Neural progenitor cell (in vitro differentiated cells): ENCODE measurements at regions not wholly inside any gene's neighbourhood (a gene's known extent, or its start where the extent isn't known, plus 50 kb on each side); places are given as distances from the start of the nearest gene placed in this dataset.

Source experiments
- DNase-seq: peaks from one replicate; pipeline ENCODE4 v3.0.0-alpha.2; 2016; ENCODE audit warnings: low spot score
- H2AFZ ChIP-seq: fragments of 200-600 bp; sonication (generic); replicated peaks from 2 replicates; pipeline ENCODE4 v1.6.1; 2016; ENCODE audit warnings: antibody characterized with exemption
- H3F3A ChIP-seq: fragments of 200-600 bp; sonication (generic); 2 replicates; pipeline ENCODE4 v1.6.1; 2016; ENCODE audit warnings: antibody characterized with exemption, low read depth
- H3K27ac ChIP-seq: fragments of 200-600 bp; sonication (generic); 2 replicates; pipeline ENCODE4 v1.5.1; 2016; ENCODE audit warnings: mild to moderate bottlenecking
- H3K27me3 ChIP-seq: fragments of 200-600 bp; sonication (generic); 2 replicates; pipeline ENCODE4 v1.6.1; 2016; ENCODE audit warnings: mild to moderate bottlenecking, moderate library complexity
- H3K36me3 ChIP-seq: fragments of 200-600 bp; sonication (generic); 2 replicates; pipeline ENCODE4 v1.5.1; 2016
- H3K4me1 ChIP-seq: fragments of 200-600 bp; sonication (generic); 2 replicates; pipeline ENCODE4 v1.6.1; 2016; ENCODE audit warnings: mixed run types
- H3K4me2 ChIP-seq: fragments of 200-600 bp; sonication (generic); 2 replicates; pipeline ENCODE4 v1.6.1; 2016
- H3K4me3 ChIP-seq: fragments of 200-600 bp; sonication (generic); 2 replicates; pipeline ENCODE4 v1.5.1; 2016
- H3K79me2 ChIP-seq: fragments of 200-600 bp; sonication (generic); 2 replicates; pipeline ENCODE4 v1.6.1; 2016; ENCODE audit warnings: low read depth
- H3K9ac ChIP-seq: fragments of 200-600 bp; sonication (generic); 2 replicates; pipeline ENCODE4 v1.6.1; 2016
- H3K9me3 ChIP-seq: fragments of 200-600 bp; sonication (generic); 2 replicates; pipeline ENCODE4 v1.5.1; 2016; ENCODE audit warnings: low read depth
- H4K20me1 ChIP-seq: fragments of 200-600 bp; sonication (generic); 2 replicates; pipeline ENCODE4 v1.6.1; 2016; ENCODE audit warnings: low read depth
- H3K27ac Mint-ChIP-seq: 3 replicates; pipeline ENCODE4 v1.8.0; 2021; ENCODE audit warnings: mixed read lengths
- H3K27me3 Mint-ChIP-seq: 2 replicates; pipeline ENCODE4 v1.8.0; 2022; ENCODE audit warnings: low read depth, mild to moderate bottlenecking, inconsistent platforms, moderate library complexity, mixed read lengths; ENCODE audit not compliant: insufficient read depth
- H3K36me3 Mint-ChIP-seq: 3 replicates; pipeline ENCODE4 v1.8.0; 2021; ENCODE audit warnings: mixed read lengths
- H3K4me1 Mint-ChIP-seq: 3 replicates; pipeline ENCODE4 v1.8.0; 2021; ENCODE audit warnings: mixed read lengths
- H3K4me3 Mint-ChIP-seq: 3 replicates; pipeline ENCODE4 v1.8.0; 2021; ENCODE audit warnings: mild to moderate bottlenecking, moderate library complexity, mixed read lengths
- H3K9me3 Mint-ChIP-seq: 3 replicates; pipeline ENCODE4 v1.8.0; 2020; ENCODE audit warnings: mixed read lengths
- CTCF ChIP-seq: fragments of 200-600 bp; sonication (generic); IDR thresholded peaks from 2 replicates; pipeline ENCODE4 v1.5.1; 2017; ENCODE audit warnings: antibody characterized with exemption, mild to moderate bottlenecking
- EZH2 ChIP-seq: fragments of 200-600 bp; sonication (generic); IDR thresholded peaks from 2 replicates; pipeline ENCODE4 v1.6.1; 2017; ENCODE audit warnings: antibody characterized with exemption, mild to moderate bottlenecking, moderate library complexity
- EZH2phosphoT487 ChIP-seq: fragments of 200-600 bp; sonication (generic); IDR thresholded peaks from 2 replicates; pipeline ENCODE4 v1.6.1; 2017; ENCODE audit warnings: antibody characterized with exemption

GRCh38 chr6:113281431-113281830 lies 575.7 kb upstream of the MARCKS start:
- no peaks in the 10 kb centered on the region for H3K9me3 ChIP-seq
- H3K27ac ChIP-seq, result no peak overlapping the region
- peaks cover 5% of the 10 kb centered on the region for H3K36me3 Mint-ChIP-seq
- peaks cover 25% of the 10 kb centered on the region for H3K4me1 Mint-ChIP-seq
- peaks cover 6% of the 10 kb centered on the region for H3K4me1 ChIP-seq
- no peaks in the 10 kb centered on the region for H3K27me3 Mint-ChIP-seq
- H3K9me3 Mint-ChIP-seq, result peaks cover 23% of the 10 kb centered on the region
- TF ChIP-seq EZH2phosphoT487 (no peak), EZH2 (no peak), CTCF (no peak)
- H3K27ac Mint-ChIP-seq, result peak overlapping the region; percentile 84
- H3K4me2 ChIP-seq, result no peak overlapping the region
- no peak for DNase-seq
- no peak overlapping the region for H3K9ac ChIP-seq
- H3K36me3 ChIP-seq, result no peaks in the 10 kb centered on the region
- H3K27me3 ChIP-seq, result no peaks in the 10 kb centered on the region
- H3K79me2 ChIP-seq, result no peaks in the 10 kb centered on the region
- no peak overlapping the region for H2AFZ ChIP-seq
- H3K4me3 Mint-ChIP-seq, result no peak overlapping the region
- no peaks in the 10 kb centered on the region for H4K20me1 ChIP-seq
- H3K4me3 ChIP-seq, result no peak overlapping the region
- H3F3A ChIP-seq, result no peaks in the 10 kb centered on the region

- H3K36me3 ChIP-seq, result no peaks in the 10 kb centered on the region
- H3K27me3 Mint-ChIP-seq, result no peaks in the 10 kb centered on the region
- TF ChIP-seq EZH2phosphoT487 (no peak), CTCF (no peak), EZH2 (no peak)
- H3K27me3 ChIP-seq, result no peaks in the 10 kb centered on the region
- no peaks in the 10 kb centered on the region for H3K4me1 ChIP-seq
- H3K9ac ChIP-seq, result no peak overlapping the region
- H3K27ac ChIP-seq, result no peak overlapping the region
- peaks cover 37% of the 10 kb centered on the region for H3K9me3 Mint-ChIP-seq
- no peaks in the 10 kb centered on the region for H4K20me1 ChIP-seq
- H3K4me2 ChIP-seq, result no peak overlapping the region
- no peak for DNase-seq
- no peak overlapping the region for H3K4me3 ChIP-seq
- H3K4me3 Mint-ChIP-seq, result no peak overlapping the region
- H2AFZ ChIP-seq, result no peak overlapping the region
- no peak overlapping the region for H3K27ac Mint-ChIP-seq
- H3F3A ChIP-seq, result no peaks in the 10 kb centered on the region
- no peaks in the 10 kb centered on the region for H3K79me2 ChIP-seq
- peaks cover 5% of the 10 kb centered on the region for H3K36me3 Mint-ChIP-seq
- no peaks in the 10 kb centered on the region for H3K4me1 Mint-ChIP-seq
- H3K9me3 ChIP-seq, result no peaks in the 10 kb centered on the region
Observed at GRCh38 chr6:113287396-113287795, 569.7 kb upstream of the MARCKS start.

DNA sequence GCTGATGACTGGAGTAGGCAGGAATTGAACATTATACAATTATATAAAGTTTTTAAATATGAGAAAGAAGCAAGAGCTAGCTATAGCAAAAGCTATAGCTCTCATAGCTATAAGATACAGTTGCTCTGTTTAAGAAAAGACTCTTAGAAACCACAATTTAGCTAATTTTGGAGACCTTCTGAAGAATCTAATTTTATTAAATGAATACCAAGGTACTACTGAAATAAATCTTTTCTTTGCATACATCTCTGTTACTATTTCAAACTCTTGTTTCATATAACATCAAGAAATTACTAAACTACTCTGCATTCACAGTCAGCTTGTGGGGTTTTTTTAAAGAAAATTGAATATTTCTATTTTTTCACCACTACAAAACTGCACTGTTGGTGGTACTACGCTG lies 568.7 kb upstream of the MARCKS start:
- no peaks in the 10 kb centered on the region for H3K27me3 Mint-ChIP-seq
- no peaks in the 10 kb centered on the region for H3K4me1 Mint-ChIP-seq
- H3K36me3 Mint-ChIP-seq, result peaks cover 4% of the 10 kb centered on the region
- no peaks in the 10 kb centered on the region for H3K9me3 ChIP-seq
- H3F3A ChIP-seq, result no peaks in the 10 kb centered on the region
- no peak overlapping the region for H3K4me2 ChIP-seq
- H3K27ac ChIP-seq, result no peak overlapping the region
- no peak for DNase-seq
- H3K36me3 ChIP-seq, result no peaks in the 10 kb centered on the region
- no peak for TF ChIP-seq EZH2phosphoT487
- no peak for TF ChIP-seq CTCF
- TF ChIP-seq EZH2, result no peak
- H3K4me3 ChIP-seq, result no peak overlapping the region
- no peak overlapping the region for H2AFZ ChIP-seq
- H3K4me1 ChIP-seq, result no peaks in the 10 kb centered on the region
- no peak overlapping the region for H3K4me3 Mint-ChIP-seq
- H3K9me3 Mint-ChIP-seq, result peaks cover 35% of the 10 kb centered on the region
- no peaks in the 10 kb centered on the region for H4K20me1 ChIP-seq
- H3K9ac ChIP-seq, result no peak overlapping the region
- no peaks in the 10 kb centered on the region for H3K27me3 ChIP-seq
- no peaks in the 10 kb centered on the region for H3K79me2 ChIP-seq
- H3K27ac Mint-ChIP-seq, result no peak overlapping the region

DNA sequence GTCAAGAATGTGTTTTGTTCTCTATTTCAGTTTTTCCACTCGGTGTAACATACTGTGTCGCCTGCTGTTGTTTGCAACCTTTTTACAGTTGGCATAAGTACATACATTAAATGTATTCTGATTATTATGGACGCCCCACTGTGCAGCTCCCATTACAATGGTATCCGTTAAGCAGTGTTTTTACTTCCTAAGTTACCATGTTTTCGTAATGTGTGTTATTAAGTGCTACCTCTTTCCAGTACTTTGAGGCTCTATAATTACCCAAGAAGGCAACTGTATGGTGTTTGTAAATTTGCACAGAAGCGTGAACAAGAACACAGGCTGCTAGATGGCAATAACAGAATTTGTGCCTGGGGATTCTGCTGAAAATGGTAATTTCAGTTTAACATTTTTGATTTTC lies 568.0 kb upstream of the MARCKS start:
- Mint-ChIP-seq H3K4me1 (no peaks in the 10 kb centered on the region), H3K4me3 (no peak overlapping the region), H3K36me3 (peaks cover 4% of the 10 kb centered on the region), H3K9me3 (peaks cover 32% of the 10 kb centered on the region), H3K27ac (no peak overlapping the region), H3K27me3 (no peaks in the 10 kb centered on the region)
- no peaks in the 10 kb centered on the region for H3K4me1 ChIP-seq
- no peaks in the 10 kb centered on the region for H3K36me3 ChIP-seq
- H3K27me3 ChIP-seq, result no peaks in the 10 kb centered on the region
- H3K9me3 ChIP-seq, result no peaks in the 10 kb centered on the region
- no peak for DNase-seq
- H3K27ac ChIP-seq, result no peak overlapping the region
- no peaks in the 10 kb centered on the region for H3F3A ChIP-seq
- H2AFZ ChIP-seq, result no peak overlapping the region
- no peak overlapping the region for H3K4me2 ChIP-seq
- TF ChIP-seq EZH2, result no peak
- TF ChIP-seq EZH2phosphoT487, result no peak
- no peak overlapping the region for H3K4me3 ChIP-seq
- no peaks in the 10 kb centered on the region for H3K79me2 ChIP-seq
- H3K9ac ChIP-seq, result no peak overlapping the region
- H4K20me1 ChIP-seq, result no peaks in the 10 kb centered on the region
